ENCODE measurements at regions not wholly inside any gene's neighbourhood (a gene's known extent, or its start where the extent isn't known, plus 50 kb on each side); places are given as distances from the start of the nearest gene placed in this dataset.

DNA sequence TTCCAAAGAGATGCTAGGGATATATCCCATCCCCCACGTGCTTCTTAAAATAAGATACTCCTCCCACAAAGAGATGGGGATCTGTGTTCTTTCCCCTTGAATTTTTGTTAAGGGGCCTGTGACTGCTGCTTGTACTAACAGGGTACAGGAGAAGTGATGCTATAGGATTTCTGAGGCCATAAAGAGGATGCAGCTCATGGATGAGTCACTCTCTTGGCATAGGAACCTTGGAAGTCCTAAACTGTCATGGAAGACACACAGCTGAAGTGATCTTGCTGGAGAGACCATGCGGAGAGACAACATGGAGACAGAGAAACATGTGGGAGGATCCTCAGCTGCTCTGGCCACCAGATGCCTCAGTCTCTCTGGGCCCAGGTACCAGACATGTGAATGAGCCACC lies 157.2 kb downstream of the S1PR1 start:
- TF ChIP-seq, protein P1, sequence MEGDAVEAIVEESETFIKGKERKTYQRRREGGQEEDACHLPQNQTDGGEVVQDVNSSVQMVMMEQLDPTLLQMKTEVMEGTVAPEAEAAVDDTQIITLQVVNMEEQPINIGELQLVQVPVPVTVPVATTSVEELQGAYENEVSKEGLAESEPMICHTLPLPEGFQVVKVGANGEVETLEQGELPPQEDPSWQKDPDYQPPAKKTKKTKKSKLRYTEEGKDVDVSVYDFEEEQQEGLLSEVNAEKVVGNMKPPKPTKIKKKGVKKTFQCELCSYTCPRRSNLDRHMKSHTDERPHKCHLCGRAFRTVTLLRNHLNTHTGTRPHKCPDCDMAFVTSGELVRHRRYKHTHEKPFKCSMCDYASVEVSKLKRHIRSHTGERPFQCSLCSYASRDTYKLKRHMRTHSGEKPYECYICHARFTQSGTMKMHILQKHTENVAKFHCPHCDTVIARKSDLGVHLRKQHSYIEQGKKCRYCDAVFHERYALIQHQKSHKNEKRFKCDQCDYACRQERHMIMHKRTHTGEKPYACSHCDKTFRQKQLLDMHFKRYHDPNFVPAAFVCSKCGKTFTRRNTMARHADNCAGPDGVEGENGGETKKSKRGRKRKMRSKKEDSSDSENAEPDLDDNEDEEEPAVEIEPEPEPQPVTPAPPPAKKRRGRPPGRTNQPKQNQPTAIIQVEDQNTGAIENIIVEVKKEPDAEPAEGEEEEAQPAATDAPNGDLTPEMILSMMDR (IDR thresholded peaks at IDR 0.05): no peak
- no peak for TF ChIP-seq POLR2A (IDR thresholded peaks at IDR 0.05)
- TF ChIP-seq POLR2AphosphoS5 (IDR thresholded peaks at IDR 0.05): no peak
- no peak for TF ChIP-seq EP300 (IDR thresholded peaks at IDR 0.05)

Measured in suprapubic skin (tissue), 4 donors.